Ovary (tissue), 7 donors: ENCODE measurements at regions not wholly inside any gene's neighbourhood (a gene's known extent, or its start where the extent isn't known, plus 50 kb on each side); places are given as distances from the start of the nearest gene placed in this dataset.

ENCODE experiments used
- DNase-seq, 5 donors: peaks; one replicate each; pipeline ENCODE4 v3.0.0-alpha.2; 2019 to 2020
- H3K27ac ChIP-seq, 2 donors: fragments of 200-600 bp; one replicate each; pipeline versions ENCODE4 v1.5.1 to v1.8.0; 2019 to 2022
- H3K27me3 ChIP-seq: fragments of 200-600 bp; one replicate; pipeline ENCODE4 v1.8.0; 2022
- H3K36me3 ChIP-seq: fragments of 200-600 bp; sonication (generic); one replicate; pipeline ENCODE4 v1.5.1; 2019
- H3K4me1 ChIP-seq: one replicate; pipeline ENCODE4 v1.8.1; 2013; ENCODE audit warnings: mild to moderate bottlenecking, moderate library complexity; ENCODE audit not compliant: insufficient read depth
- H3K4me3 ChIP-seq: fragments of 200-600 bp; sonication (generic); one replicate; pipeline ENCODE4 v1.5.1; 2017
- H3K9me3 ChIP-seq, 2 donors: fragments of 200-600 bp in 1 of 2; sonication (generic) in 1 of 2; one replicate each; pipeline versions ENCODE4 v1.5.1 to v1.8.1; 2013 to 2019; ENCODE audit warnings: mild to moderate bottlenecking in 1 of 2, moderate library complexity in 1 of 2
- EP300 ChIP-seq: sonication (generic); formaldehyde crosslinking; IDR thresholded peaks from one replicate; pipeline ENCODE4 v1.6.1; 2017; ENCODE audit warnings: antibody characterized with exemption
- POLR2A ChIP-seq: fragments of 450-650 bp; IDR thresholded peaks from one replicate; pipeline ENCODE4 v1.6.1; 2017; ENCODE audit warnings: antibody characterized with exemption, mild to moderate bottlenecking, moderate library complexity
- WGBS, 3 donors: extraction: QIAGEN DNeasy Blood & Tissue Kit in 1 of 3; methylation state at CpG; one replicate each; pipeline versions ENCODE4 v1.1.5 to v1.1.7; 2013 to 2017; 5-methylcytosine and 5-hydroxymethylcytosine counted together
- intact Hi-C, 4 donors: fragments of 100-400 bp; cut with DNase I; formaldehyde crosslinking; loops; one replicate each; pipeline versions ENCODE4 v1.11.0 to v1.15.1; 2022 to 2023
- TF ChIP-seq, protein P1 (sequence below), 3 donors: fragments of 450-650 bp in 2 of 3; fragments of 200-600 bp in 1 of 3; IDR thresholded peaks; one replicate each; pipeline versions ENCODE4 v1.5.1 to v1.8.0; 2016 to 2022; ENCODE audit warnings: antibody characterized with exemption in 3 of 3, mild to moderate bottlenecking in 1 of 3
- donor health status: DM: no; HTN: no; CAD: no; lungs with moderate emphysema.
- donor health status: DM: no; HTN: no; CAD: no.
- donor health status: Bipolar disorder and iron deficiency.
- donor health status: DM: no; HTN: no; CAD: no.
- donor health status: DM: yes; HTN: yes; CAD: no.

DNA sequence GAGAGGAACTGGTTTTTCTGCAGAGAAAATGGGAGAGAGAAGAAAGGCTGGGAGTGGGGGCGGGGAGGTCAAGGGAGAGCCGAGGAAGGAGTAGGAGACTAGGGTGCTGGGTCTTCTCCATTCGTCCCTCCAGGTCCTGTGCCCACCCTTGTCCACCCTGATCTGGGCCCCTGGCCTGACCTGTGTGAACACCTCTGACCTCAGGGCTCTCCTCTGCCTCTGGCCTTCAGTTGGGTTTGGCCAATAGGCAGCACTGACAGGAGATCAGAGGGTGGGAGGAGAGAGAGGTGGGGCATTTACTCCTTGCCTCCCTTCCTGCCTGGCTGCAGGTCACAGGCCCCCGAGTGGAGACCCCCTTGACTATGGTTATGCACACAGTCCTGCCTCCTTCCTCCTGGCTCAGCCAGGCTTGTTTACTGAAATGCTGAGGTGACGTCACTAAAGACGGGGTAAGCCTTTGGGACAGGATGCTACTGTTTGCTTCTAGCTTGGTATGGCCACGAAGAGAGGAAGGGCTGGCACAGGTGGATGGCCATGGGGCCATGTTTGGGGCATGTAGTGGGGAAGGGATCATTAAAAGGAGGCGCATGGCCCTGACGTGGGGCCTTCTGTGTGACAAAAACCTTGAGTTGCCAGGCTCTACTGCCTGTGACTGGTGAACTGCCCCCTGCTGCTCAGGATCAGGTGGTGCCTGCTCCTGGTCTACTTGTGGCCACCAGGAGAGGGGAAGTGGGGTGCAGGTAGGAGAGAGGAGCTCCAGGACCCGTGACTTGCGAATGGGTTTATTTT, 248.7 kb upstream of the CSF3R start:
- TF ChIP-seq EP300 (no peak), POLR2A (no peak)
- TF ChIP-seq, protein P1, sequence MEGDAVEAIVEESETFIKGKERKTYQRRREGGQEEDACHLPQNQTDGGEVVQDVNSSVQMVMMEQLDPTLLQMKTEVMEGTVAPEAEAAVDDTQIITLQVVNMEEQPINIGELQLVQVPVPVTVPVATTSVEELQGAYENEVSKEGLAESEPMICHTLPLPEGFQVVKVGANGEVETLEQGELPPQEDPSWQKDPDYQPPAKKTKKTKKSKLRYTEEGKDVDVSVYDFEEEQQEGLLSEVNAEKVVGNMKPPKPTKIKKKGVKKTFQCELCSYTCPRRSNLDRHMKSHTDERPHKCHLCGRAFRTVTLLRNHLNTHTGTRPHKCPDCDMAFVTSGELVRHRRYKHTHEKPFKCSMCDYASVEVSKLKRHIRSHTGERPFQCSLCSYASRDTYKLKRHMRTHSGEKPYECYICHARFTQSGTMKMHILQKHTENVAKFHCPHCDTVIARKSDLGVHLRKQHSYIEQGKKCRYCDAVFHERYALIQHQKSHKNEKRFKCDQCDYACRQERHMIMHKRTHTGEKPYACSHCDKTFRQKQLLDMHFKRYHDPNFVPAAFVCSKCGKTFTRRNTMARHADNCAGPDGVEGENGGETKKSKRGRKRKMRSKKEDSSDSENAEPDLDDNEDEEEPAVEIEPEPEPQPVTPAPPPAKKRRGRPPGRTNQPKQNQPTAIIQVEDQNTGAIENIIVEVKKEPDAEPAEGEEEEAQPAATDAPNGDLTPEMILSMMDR (IDR thresholded peaks at IDR 0.05), result no peak
- no peaks in the 10 kb centered on the region for H3K27me3 ChIP-seq
- no peak overlapping the region for H3K4me3 ChIP-seq
- H3K9me3 ChIP-seq, result no peaks in the 10 kb centered on the region
- WGBS, 3 donors, result 51 to 64% (median 55%) methylated on average over 11 of the region's 11 CpGs
- intact Hi-C loops, result no loop called here
- H3K27ac ChIP-seq, result no peak overlapping the region
- H3K4me1 ChIP-seq, result no peaks in the 10 kb centered on the region
- no peaks in the 10 kb centered on the region for H3K36me3 ChIP-seq
- no peak for DNase-seq

DNA sequence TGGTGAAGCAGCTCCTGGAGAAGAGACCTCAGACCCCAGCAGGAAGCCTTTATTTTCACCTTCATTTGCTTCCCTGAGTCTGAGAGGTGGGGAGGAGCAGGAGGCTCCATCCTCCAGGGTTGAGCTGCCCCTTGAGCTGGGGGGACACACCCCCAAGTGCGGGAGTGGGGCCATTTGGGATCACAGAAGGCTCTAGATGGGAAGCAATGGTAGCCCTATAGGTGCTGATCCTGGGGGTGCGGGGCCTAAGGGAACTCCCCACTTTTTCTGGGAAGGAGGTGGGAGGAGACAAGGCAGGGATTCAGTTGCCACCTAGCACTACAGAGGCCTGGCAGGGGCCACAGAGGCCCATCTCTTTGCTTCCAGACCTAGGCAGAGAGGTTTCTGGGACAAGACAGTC, 247.9 kb upstream of the CSF3R start:
- no peak for DNase-seq
- H3K4me3 ChIP-seq, result no peak overlapping the region
- intact Hi-C loops, result no loop called here
- no peaks in the 10 kb centered on the region for H3K36me3 ChIP-seq
- no peaks in the 10 kb centered on the region for H3K4me1 ChIP-seq
- TF ChIP-seq EP300 (no peak), POLR2A (no peak)
- TF ChIP-seq, protein P1 (IDR thresholded peaks at IDR 0.05), result no peak
- 70 to 74% (median 72%) methylated on average over 2 of the region's 2 CpGs for WGBS, 3 donors
- no peak overlapping the region for H3K27ac ChIP-seq
- no peaks in the 10 kb centered on the region for H3K9me3 ChIP-seq
- no peaks in the 10 kb centered on the region for H3K27me3 ChIP-seq

GRCh38 chr1:36729716-36730510, 247.2 kb upstream of the CSF3R start:
- no peak overlapping the region for H3K27ac ChIP-seq
- no peaks in the 10 kb centered on the region for H3K27me3 ChIP-seq
- no peak overlapping the region for H3K4me3 ChIP-seq
- intact Hi-C loops, result no loop called here
- TF ChIP-seq EP300 (no peak), POLR2A (no peak)
- TF ChIP-seq, protein P1 (IDR thresholded peaks at IDR 0.05), result no peak
- no peaks in the 10 kb centered on the region for H3K36me3 ChIP-seq
- DNase-seq, result no peak
- H3K9me3 ChIP-seq, result no peaks in the 10 kb centered on the region
- H3K4me1 ChIP-seq, result no peaks in the 10 kb centered on the region
- WGBS, 3 donors, result 56 to 59% (median 57%) methylated on average over 12 of the region's 12 CpGs

GRCh38 chr1:36729289-36729688, 246.6 kb upstream of the CSF3R start:
- intact Hi-C loops, result no loop called here
- no peaks in the 10 kb centered on the region for H3K9me3 ChIP-seq
- no peaks in the 10 kb centered on the region for H3K4me1 ChIP-seq
- no peaks in the 10 kb centered on the region for H3K36me3 ChIP-seq
- H3K4me3 ChIP-seq, result no peak overlapping the region
- DNase-seq, result no peak
- no peaks in the 10 kb centered on the region for H3K27me3 ChIP-seq
- 68 to 76% (median 70%) methylated on average over 9 of the region's 9 CpGs for WGBS, 3 donors
- TF ChIP-seq, protein P1 (IDR thresholded peaks at IDR 0.05), result no peak
- no peak for TF ChIP-seq EP300
- TF ChIP-seq POLR2A, result no peak
- H3K27ac ChIP-seq, result no peak overlapping the region
